Upper lobe of left lung (tissue), 4 donors: ENCODE measurements at regions not wholly inside any gene's neighbourhood (a gene's known extent, or its start where the extent isn't known, plus 50 kb on each side); places are given as distances from the start of the nearest gene placed in this dataset.

Experiments
- CTCF ChIP-seq, 6 experiments: fragments of 450-650 bp in 4 of 6; fragments of 200-600 bp in 2 of 6; sonication (generic) in 2 of 6; IDR thresholded peaks; one replicate each; pipeline ENCODE4 v1.5.1; 2016 to 2019; ENCODE audit warnings: antibody characterized with exemption in 6 of 6
- EP300 ChIP-seq, 4 donors: sonication (generic); formaldehyde crosslinking; IDR thresholded peaks; one replicate each; pipeline ENCODE4 v1.5.1; 2017; ENCODE audit warnings: antibody characterized with exemption in 4 of 4, control low read depth in 2 of 4
- POLR2A ChIP-seq, 4 donors: fragments of 450-650 bp; IDR thresholded peaks; one replicate each; pipeline ENCODE4 v1.5.1; 2016 to 2017; ENCODE audit warnings: antibody characterized with exemption in 4 of 4, mild to moderate bottlenecking in 2 of 4
- POLR2AphosphoS5 ChIP-seq, 2 donors: sonication (generic); formaldehyde crosslinking; IDR thresholded peaks; one replicate each; pipeline ENCODE4 v1.5.1; 2017; ENCODE audit warnings: antibody characterized with exemption in 2 of 2

- no peak for TF ChIP-seq CTCF (IDR thresholded peaks at IDR 0.05)
- TF ChIP-seq POLR2A (IDR thresholded peaks at IDR 0.05): no peak
- TF ChIP-seq EP300 (IDR thresholded peaks at IDR 0.05): no peak
- no peak for TF ChIP-seq POLR2AphosphoS5 (IDR thresholded peaks at IDR 0.05)
These were observed 210.8 kb upstream of the ZEB2 start for GRCh38 chr2:144730711-144731110.
